Central memory CD4-positive, alpha-beta T cell (primary cell): ENCODE measurements at regions not wholly inside any gene's neighbourhood (a gene's known extent, or its start where the extent isn't known, plus 50 kb on each side); places are given as distances from the start of the nearest gene placed in this dataset.

Experiments used
- DNase-seq: peaks from one replicate; pipeline ENCODE4 v3.0.0; 2022

DNA sequence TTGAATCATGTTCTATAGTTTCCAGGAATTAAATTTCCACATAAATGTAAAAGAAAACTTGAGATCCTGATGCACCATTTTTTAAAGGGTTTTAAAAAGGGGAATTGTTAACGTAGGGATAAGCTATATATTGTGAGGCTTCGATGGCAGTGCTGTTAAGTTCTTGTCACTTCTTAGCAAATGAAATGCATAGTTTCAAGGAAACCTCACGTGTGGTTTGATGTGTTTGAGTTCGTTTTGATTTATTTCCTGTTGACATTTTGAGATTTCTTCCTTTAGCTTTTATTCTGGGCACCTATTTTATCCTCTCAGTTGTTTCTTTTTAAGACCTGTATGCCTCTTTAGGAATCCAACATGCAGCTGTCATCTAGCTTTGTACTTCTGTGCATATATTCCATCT, 301.0 kb downstream of the DOCK8 start:
- peak; percentile 25 for DNase-seq

DNA sequence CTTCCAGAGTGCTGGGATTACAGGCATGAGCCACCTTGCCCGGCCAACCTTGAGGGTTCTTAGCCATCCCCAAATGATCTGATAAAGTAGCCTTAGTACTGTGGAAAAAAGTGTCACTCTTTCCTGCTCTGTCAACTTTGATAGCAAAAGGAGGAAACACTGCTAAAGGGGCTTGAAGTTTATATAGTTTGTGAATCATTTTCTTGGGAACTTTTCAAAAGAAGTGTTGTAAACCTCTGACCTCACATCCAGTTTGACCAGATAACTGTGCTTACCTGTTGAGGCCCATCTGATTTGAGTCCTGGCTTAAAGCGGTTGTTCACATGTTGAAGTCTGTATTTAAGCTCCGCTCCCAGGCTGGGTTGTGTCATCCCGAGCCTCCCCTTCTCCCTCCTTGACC, 303.3 kb downstream of the DOCK8 start:
- DNase-seq = no peak

DNA sequence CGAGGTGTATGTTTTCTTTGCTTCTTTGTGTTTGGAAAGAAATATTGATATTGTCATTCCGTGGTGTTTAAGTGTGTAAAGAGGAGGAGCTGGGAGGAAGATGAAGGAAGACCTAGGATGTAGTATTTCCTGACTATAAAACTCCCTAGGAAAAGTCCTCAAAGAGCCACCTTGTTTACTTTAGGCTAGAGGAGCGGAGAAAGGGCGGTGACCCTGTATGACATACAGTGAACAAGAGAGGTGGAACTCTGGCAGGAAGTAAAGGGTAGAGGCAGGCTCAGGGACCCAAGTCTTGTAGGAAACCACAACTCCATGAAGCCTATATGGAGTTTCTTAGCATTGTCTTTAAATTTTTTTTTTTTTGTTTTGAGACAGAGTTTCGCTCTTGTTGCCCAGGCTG, 303.9 kb downstream of the DOCK8 start:
- no peak for DNase-seq

DNA sequence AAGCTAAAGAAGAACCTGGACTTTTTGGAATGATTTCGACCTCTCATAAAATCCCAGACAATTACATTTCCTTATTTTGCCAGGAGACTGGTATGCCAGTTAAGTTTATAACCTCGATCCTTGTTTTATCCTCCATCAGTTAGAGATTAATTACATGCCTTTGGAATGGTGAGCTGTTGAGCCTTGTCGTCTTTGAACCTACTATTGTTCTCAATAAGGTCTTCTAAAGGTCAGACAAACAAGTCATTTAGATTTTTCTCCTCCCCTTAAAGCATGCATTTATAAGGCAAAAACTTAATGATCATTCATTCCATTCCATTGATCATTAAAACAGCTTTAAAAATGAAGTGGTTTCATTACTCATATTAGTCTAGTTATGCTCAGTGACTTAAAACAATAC, 304.9 kb downstream of the DOCK8 start:
- no peak for DNase-seq

DNA sequence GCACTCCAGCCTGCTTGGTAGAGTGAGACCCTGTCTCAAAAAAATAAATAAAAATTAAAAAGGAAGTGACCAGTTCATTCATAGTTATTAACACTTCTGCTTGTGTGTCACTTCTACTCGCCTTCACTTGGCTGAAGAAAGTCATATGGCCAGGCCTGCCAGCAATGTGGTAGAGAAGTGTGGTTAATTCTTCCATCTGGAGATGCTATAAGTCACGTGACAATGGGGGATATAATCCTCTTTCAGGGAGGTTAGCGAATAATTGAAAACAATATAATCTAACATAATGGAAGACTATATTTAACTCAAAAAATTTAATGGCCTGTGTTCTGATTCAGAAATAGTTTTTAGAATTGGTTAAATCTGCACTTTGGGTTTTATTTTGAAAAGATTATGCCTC, 305.6 kb downstream of the DOCK8 start:
- DNase-seq = no peak

DNA sequence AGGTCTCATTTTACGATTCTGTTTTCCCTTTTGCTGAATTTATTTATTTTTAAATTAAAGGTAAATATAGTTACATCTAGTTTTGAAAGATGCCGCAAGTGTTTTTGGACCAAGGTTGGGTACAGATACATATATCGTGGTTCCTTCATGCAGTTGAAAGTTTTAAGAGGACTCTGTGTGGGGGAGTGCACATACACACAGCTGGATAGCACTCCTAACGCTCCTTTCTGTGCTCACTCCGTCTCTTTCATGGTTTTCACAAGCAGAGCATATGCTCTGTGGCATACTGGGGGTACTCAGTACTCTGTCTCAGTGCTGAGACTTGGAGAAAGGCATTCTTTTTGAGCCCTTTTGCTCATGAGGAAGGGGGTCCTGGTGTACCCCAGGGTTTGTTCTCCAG, 307.5 kb downstream of the DOCK8 start:
- no peak for DNase-seq

DNA sequence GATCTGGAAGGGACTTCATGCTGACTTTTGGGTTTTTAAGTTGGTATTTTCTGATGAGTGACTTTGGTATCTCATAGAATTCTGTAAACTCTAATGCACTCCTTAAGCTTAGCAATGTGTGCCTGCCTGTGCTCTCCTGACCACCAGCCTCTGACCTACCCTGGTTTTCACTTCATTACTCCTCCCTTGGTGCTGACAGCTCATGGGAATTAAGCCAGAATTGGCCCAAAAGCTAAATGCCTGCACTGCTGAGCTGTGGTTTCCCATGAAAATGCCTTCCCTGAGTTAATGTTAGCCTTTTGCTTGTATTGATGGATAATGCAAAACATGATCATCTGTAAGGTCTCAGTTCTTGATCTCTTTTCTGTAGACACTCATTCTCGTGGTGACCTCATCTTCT, 308.0 kb downstream of the DOCK8 start:
- DNase-seq = no peak

DNA sequence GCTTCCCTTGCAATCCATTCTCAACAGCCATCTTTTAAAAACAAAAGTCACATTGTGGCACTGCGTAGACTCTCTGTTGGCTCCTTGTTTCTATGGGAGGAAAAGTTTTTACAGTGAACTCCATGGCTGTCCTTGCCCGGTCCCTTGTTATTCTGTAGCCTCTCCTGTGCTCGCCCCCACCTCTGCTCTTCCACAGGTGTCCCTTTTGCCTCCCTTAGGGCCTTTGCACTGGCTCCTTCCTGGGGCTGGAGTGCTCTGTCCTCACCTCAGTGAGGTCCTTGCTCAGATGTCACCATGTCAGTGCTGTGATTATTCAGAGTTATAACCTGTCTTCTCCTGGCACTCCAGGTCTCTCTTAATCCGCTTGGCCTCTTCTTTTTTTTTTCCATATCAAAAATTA, 308.8 kb downstream of the DOCK8 start:
- no peak for DNase-seq

DNA sequence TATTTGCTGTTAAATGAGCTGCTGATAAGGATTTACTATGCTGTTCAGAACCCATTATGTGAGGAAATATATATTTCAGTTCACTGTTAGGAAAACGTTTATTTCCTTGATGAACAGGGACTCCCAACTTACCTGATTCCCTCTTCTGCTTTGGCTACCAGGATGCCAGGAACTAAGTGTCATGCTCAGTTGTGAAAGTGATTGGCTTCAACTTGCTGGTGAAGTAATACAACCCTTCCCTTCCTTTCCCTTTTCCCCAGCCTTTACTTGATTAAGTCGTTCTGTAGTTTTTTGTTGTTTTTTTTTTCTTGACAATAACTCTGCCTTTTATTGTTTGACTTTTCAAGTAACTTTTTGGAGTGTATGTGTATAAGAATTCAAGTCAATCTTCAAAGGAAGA, 309.3 kb downstream of the DOCK8 start:
- no peak for DNase-seq

DNA sequence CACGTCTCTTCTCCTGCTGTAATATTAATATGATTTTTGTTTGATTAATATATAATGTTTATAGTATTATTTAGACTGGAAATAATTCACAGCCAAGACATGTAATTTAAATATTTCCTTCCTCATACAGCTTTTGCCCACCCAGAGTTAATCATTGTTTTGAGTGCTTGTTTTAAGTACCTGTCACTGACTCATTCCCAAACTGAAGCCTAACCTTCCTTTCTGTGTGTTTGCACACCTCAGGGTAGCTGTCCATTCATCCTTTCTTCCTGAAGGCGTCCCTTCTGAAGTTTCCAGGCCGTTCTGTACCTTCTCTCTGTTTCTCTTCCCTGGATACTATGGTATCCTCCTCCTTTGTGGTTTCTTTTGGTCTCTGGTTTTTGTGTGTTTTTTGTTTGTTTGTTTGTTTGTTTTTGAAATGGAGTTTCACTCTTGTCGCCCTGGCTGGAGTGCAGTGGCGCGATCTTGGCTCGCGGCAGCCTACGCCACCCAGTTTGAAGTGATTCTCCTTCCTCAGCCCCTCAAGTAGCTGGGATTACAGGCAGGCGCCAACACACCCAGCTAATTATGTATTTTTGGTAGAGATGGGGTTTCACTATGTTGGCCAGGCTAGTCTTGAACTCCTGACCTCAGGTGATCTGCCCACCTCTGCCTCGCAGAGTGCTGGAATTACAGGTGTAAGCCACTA, 312.4 kb downstream of the DOCK8 start:
- DNase-seq = no peak

DNA sequence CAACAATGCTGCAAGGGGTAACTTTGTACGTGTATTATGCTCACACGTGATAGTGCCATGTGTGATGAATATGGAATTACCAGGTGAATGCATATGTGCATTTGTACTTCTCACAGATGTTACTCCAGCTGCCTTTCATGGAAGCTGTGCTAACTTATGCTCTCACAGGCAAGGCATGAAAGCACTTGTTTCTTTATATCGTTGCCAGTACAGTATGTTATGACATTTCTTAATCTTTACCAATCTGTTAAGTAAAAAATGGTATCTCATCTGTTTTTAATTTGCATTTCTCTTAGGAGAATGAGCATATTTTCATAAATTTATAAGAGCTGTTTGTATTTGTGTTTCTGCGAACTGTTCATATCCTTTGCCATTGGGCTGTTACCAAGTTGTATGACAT, 311.8 kb upstream of the DMRT1 start:
- no peak for DNase-seq

DNA sequence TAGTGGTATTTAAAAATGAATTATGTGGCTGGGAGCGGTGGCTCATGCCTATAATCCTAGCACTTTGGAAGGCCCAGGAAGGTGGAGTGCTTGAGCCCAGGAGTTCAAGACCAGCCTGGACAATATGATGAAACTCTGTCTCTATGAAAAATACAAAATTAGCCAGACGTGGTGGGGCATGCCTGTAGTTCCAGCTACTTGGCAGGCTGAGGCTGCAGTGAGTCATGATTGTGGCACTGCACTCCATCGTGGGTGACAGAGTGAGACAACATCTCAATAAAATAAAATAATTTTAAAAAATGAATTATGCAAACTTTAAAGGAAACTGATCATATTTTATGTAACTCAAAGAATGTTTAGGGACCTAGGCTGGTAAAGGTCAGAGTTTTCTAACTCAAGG, 310.8 kb upstream of the DMRT1 start:
- no peak for DNase-seq

DNA sequence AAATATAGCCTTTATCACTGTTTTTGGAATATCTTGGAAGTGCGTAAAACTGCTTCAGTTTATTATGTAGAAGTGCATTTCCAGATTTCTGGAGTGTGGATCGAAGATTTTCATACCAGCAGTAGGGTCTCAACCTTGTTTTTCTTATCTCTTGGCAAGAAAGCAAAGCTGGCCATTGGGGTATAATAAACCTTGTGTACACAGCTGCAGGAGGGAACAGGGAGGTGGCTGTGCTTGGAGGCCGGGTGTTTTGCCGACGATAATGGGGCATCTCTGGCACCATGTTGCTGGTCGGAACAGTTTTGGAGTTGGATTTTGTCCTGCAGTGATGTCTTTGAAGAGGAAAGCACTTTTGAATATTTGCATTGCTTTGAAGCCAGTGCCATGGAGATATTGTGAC, 308.8 kb upstream of the DMRT1 start:
- no peak for DNase-seq

DNA sequence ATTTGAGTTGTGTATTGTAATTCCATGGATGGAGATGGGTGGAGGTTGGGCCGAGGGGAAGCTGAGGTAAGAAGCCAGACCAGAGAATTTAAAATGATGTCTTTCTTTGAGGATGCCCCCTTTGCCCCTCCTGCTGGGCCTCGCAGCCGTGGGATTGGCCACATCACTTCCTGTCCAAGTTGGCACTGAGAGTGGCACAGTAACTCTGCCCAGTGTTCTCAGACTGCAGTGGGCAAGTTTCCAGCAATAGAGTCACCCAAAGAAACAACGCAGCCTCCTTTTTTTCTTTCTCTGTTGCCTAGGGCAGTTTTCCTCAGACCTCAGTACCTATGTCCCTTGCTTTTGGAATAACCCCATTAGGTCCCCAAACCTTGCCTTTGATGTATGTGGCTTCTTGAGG, 306.6 kb upstream of the DMRT1 start:
- DNase-seq = no peak

DNA sequence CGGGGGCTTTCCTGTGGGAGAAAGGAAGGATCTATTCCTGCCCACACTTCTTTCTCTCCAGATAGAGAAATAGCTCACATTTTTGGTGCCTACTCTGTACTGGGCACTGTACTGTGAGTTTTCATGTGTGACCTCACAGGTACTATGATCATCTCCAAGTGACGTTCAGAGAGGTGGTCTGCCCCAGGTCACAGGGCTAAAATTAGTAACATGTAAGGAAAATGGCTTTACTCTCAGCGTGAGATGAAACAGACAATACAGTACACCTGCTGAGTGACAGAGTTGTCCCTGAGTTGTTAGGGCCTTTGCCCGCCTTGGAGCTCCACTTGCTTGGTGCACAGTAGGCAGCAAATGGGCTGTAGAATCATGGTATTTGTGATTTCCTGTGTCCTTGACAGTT, 306.1 kb upstream of the DMRT1 start:
- no peak for DNase-seq

DNA sequence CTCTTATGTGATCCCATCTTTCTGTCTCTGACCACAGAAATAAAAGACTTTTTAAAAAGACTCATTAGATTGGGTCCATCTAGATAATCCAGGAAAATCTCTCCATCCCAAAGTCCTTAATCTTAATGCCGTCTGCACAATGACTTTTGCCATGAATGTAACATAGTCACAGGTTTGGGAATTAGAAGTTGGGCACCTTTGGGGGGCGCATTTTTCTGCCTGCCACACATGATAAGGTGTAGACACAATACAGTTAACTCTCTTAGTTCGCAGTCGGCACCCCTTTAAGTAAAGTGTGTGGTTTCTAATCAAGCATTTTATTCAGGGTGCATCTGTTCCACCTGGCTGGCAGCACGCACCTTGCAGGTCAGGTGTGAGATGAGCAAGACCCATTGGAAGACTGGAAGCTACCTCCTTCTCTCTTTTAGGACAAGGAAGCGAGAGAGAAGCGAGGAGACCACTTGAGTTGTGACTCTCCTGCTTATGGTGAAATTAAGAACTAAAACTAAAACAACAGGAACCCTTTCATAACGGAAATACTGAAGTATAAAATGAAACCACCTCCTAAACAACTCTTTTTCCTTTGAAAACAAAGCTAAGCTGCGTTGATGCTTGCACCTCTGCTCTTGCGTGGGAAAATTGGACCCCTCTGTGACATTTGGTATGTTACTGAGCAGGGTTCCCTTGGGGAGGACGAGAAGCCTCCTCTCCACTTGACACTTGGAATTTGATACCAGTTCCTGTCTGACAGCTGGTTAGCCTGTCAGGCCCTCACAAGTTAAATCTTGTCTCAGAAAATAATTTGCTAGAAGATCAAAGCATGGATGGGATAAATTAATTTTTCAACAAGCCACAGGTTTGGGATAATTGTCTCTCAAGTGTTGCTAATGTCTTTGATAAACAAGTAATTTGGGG, 304.6 kb upstream of the DMRT1 start:
- no peak for DNase-seq

DNA sequence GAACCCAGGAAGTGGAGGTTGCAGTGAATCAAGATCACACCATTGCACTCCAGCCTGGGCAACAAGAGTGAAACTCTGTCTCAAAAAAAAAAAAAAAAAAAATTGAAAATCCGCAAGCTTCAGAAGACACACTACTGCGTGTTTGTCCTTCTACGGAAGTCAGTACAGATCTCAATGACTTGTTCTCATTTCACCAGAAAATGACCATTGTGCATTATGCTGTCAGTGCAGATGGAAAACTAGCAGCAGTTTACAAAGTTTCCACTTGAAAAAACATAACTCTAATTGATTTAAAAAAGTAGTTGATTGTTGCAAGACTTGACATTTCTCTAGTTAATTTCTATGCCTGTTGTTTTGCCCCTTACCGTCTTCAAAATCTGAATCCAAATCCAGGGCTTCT, 298.0 kb upstream of the DMRT1 start:
- DNase-seq = no peak

DNA sequence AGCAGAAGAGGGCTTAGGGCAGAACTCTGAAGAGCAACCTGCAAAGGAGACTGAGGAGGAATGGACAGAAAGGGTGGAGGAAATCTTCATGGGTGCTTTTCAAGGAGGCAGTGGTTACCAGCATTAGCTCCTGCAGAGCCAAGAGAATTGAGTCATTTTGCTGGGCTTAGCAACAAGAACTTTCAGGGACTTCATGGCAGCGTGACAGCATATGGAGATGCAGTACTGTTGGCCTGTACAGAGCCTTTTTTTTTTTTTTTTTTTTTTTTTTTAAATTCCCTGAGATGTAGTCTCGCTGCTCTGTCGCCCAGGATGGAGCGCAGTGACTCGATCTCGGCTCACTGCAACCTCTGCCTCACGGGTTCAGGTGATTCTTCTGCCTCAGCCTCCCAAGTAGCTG, 296.0 kb upstream of the DMRT1 start:
- DNase-seq = no peak

DNA sequence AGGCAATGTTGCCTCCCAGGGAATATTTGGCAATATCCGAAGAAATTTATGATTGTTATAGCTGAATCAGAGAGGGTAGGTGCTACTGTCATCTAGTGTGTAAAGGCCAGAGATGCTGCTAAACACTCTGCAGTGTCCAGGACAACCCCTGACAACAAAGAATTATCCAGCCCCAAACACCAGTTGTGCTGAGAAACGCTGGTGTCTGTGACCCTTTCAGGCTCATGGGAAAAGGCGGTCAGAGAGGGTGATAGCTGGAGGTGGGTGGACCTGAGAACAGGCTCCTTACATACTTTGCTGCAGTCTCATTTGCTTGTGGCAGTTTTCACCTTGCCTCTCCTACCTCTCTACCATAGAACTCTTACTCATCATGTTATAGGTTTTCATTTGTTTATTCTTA, 295.3 kb upstream of the DMRT1 start:
- DNase-seq = no peak

DNA sequence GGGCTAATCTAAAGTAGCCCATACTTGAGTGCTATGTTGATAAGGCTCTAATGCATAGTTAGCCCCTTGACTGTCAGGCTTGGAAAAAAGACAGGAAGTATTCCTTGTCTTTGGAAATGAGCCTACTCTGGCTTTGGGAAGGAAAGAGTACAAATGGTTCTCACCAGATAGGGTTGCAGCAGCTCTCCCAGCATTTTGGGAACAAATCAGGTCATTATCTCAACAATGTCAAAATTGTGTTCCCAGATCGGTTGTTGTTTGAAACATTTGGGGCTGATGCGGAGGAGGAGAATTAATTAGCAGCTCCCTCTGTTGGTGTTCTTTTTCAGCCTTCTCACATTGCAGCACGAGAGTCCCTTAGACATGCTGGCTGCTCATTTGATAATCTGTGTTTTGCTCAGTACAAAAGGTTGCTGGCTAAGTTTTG, 294.7 kb upstream of the DMRT1 start:
- DNase-seq = no peak

DNA sequence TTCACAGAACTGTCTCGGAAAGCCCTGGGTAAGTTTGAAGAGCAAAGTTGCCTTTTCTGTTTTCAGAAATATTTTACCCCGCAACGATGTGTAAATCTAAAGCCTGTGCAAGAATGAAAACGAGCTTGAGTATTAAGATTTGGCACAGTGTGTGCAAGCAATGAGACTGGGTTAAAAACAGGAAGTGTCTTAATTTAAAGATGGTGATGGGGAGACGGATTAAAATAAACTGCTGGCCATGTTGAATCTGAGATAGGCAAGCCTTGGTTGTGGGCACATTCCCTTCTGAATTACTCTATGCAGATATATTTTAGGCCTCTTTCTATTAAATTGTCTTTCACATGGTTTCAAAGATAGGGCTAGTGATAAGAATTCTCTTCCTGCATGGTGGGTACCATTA, 294.2 kb upstream of the DMRT1 start:
- no peak for DNase-seq

DNA sequence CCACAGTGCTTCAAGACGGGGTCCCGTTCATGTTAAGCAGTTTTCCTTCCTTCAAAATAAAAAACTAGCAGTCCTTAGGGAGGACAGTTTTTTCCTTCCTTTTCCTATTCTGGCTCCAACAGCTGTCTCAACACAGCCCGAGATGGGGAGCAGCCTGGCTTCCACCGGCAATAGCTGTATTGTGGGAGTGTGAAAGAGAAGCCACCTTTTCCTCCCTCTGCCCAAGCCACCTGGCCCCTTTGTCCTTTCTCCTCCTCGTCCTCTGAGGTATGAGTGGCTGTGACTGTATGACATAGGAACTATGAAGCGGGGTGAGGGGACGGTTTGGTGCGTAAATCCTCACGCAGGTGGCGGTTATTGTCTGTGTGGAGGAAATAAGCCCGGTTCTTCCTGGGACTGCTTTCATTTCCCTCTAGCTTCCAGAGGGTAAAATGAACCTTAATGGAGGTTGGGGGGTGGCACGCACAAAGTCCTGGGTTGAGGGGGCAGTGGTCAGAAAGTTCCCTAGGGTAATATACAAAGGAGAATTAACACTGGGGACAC, 292.0 kb upstream of the DMRT1 start:
- no peak for DNase-seq

DNA sequence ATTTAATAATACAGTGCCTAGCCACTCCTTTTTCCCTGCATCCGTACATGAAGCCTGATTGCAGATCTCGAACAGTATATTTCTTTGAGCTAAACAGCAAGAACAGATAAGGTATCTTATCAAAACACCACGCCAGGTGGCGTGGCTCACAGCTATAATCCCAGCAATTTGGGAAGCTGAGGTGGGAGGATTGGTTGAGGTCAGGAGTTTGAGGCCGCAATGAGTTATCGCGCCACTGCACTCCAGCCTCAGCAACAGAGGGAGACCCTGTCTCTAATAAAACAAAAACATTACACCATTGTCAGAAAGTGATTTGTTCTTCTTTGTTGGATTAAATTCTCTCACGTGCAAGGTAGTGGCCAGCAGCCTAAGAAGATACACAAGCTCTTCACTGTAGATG, 291.2 kb upstream of the DMRT1 start:
- no peak for DNase-seq
